ENCODE measurements at regions not wholly inside any gene's neighbourhood (a gene's known extent, or its start where the extent isn't known, plus 50 kb on each side); places are given as distances from the start of the nearest gene placed in this dataset.
"Not testable (repeated sequence)": the region's sequence is repeated elsewhere in the genome, so short reads cannot be mapped to it uniquely, and the experiment has no call there.

GRCh38 chr18:51248685-51249084 is 51.2 kb upstream of the MEX3C start:
- no peak overlapping the region for H3K4me3 ChIP-seq (ENCODE audit: low read depth, low read length)
- no peak for DNase-seq (ENCODE audit: low read depth)

GRCh38 chr18:51250006-51250405 is 52.5 kb upstream of the MEX3C start:
- H3K4me3 ChIP-seq (ENCODE audit: low read depth, low read length): no peak overlapping the region
- DNase-seq (ENCODE audit: low read depth): no peak

GRCh38 chr18:51250458-51251024 is 53.1 kb upstream of the MEX3C start:
- H3K4me3 ChIP-seq (ENCODE audit: low read depth, low read length): no peak overlapping the region
- no peak for DNase-seq (ENCODE audit: low read depth)

GRCh38 chr18:51251625-51252024 is 54.1 kb upstream of the MEX3C start:
- DNase-seq (ENCODE audit: low read depth): no peak
- no peak overlapping the region for H3K4me3 ChIP-seq (ENCODE audit: low read depth, low read length)

- H3K4me3 ChIP-seq (ENCODE audit: low read depth, low read length): no peak overlapping the region
- no peak for DNase-seq (ENCODE audit: low read depth)
These were observed 56.0 kb upstream of the MEX3C start for GRCh38 chr18:51253476-51253875.

- DNase-seq (ENCODE audit: low read depth): no peak
- H3K4me3 ChIP-seq (ENCODE audit: low read depth, low read length): no peak overlapping the region
These were observed 58.2 kb upstream of the MEX3C start for GRCh38 chr18:51255693-51256092.

GRCh38 chr18:51257150-51257549 is 59.7 kb upstream of the MEX3C start:
- DNase-seq (ENCODE audit: low read depth): no peak
- no peak overlapping the region for H3K4me3 ChIP-seq (ENCODE audit: low read depth, low read length)

GRCh38 chr18:51260118-51260517 is 62.6 kb upstream of the MEX3C start:
- H3K4me3 ChIP-seq (ENCODE audit: low read depth, low read length): no peak overlapping the region
- no peak for DNase-seq (ENCODE audit: low read depth)

GRCh38 chr18:51266077-51266476 is 68.6 kb upstream of the MEX3C start:
- not testable (repeated sequence) for DNase-seq (ENCODE audit: low read depth); H3K4me3 ChIP-seq (ENCODE audit: low read depth, low read length)

- H3K4me3 ChIP-seq (ENCODE audit: low read depth, low read length): no peak overlapping the region
- no peak for DNase-seq (ENCODE audit: low read depth)
These were observed 69.3 kb upstream of the MEX3C start for GRCh38 chr18:51266773-51267172.

GRCh38 chr18:51273437-51273836 is 76.0 kb upstream of the MEX3C start:
- DNase-seq (ENCODE audit: low read depth): no peak
- no peak overlapping the region for H3K4me3 ChIP-seq (ENCODE audit: low read depth, low read length)

GRCh38 chr18:51275712-51276476 is 78.4 kb upstream of the MEX3C start:
- no peak overlapping the region for H3K4me3 ChIP-seq (ENCODE audit: low read depth, low read length)
- peak; percentile 25 for DNase-seq (ENCODE audit: low read depth)

GRCh38 chr18:51278045-51278649 is 80.7 kb upstream of the MEX3C start:
- no peak for DNase-seq (ENCODE audit: low read depth)

GRCh38 chr18:51279367-51279984 is 82.0 kb upstream of the MEX3C start:
- no peak for DNase-seq (ENCODE audit: low read depth)
- no peak overlapping the region for H3K4me3 ChIP-seq (ENCODE audit: low read depth, low read length)

More at GRCh38 chr18:51278045-51278649, 80.7 kb upstream of the MEX3C start:
- H3K4me3 ChIP-seq (ENCODE audit: low read depth, low read length): no peak overlapping the region

GRCh38 chr18:51287818-51288508 is 90.5 kb upstream of the MEX3C start:
- DNase-seq (ENCODE audit: low read depth): no peak
- H3K4me3 ChIP-seq (ENCODE audit: low read depth, low read length): no peak overlapping the region

GRCh38 chr18:51288582-51288981 is 91.1 kb upstream of the MEX3C start:
- no peak overlapping the region for H3K4me3 ChIP-seq (ENCODE audit: low read depth, low read length)
- no peak for DNase-seq (ENCODE audit: low read depth)

GRCh38 chr18:51290860-51291259 is 93.4 kb upstream of the MEX3C start:
- no peak overlapping the region for H3K4me3 ChIP-seq (ENCODE audit: low read depth, low read length)
- no peak for DNase-seq (ENCODE audit: low read depth)

GRCh38 chr18:51300912-51301311 is 103.4 kb upstream of the MEX3C start:
- H3K4me3 ChIP-seq (ENCODE audit: low read depth, low read length): no peak overlapping the region
- DNase-seq (ENCODE audit: low read depth): no peak

GRCh38 chr18:51301376-51301775 is 103.9 kb upstream of the MEX3C start:
- no peak for DNase-seq (ENCODE audit: low read depth)
- H3K4me3 ChIP-seq (ENCODE audit: low read depth, low read length): no peak overlapping the region

- no peak overlapping the region for H3K4me3 ChIP-seq (ENCODE audit: low read depth, low read length)
- no peak for DNase-seq (ENCODE audit: low read depth)
These were observed 119.2 kb upstream of the MEX3C start for GRCh38 chr18:51316677-51317076.

Measured in skeletal muscle cell (primary cell).